GM23338 (cell line): ENCODE measurements at regions not wholly inside any gene's neighbourhood (a gene's known extent, or its start where the extent isn't known, plus 50 kb on each side); places are given as distances from the start of the nearest gene placed in this dataset.

Experiments
- ATAC-seq: fragments of 200-7000 bp; cut with Tn5 transposase; 3 replicates; pipeline ENCODE4 v1.9.1; 2020
- DNase-seq: peaks from one replicate; pipeline ENCODE4 v3.0.0-alpha.2; 2015; ENCODE audit warnings: low spot score
- H2AFZ ChIP-seq: fragments of 200-600 bp; sonication (generic); 2 replicates; pipeline ENCODE4 v1.8.0; 2016; ENCODE audit warnings: antibody characterized with exemption, mild to moderate bottlenecking, moderate library complexity
- H3F3A ChIP-seq: fragments of 200-600 bp; sonication (generic); replicated peaks from 2 replicates; pipeline ENCODE4 v1.8.0; 2017; ENCODE audit warnings: antibody characterized with exemption, mixed run types, low read depth
- H3K27ac ChIP-seq: fragments of 200-600 bp; sonication (generic); 2 replicates; pipeline ENCODE4 v1.6.1; 2016; ENCODE audit warnings: low read depth
- H3K27me3 ChIP-seq: fragments of 200-600 bp; sonication (generic); 2 replicates; pipeline ENCODE4 v1.8.0; 2016; ENCODE audit warnings: mild to moderate bottlenecking, mixed run types, moderate library complexity; ENCODE audit not compliant: insufficient read depth
- H3K36me3 ChIP-seq: fragments of 200-600 bp; sonication (generic); 2 replicates; pipeline ENCODE4 v1.8.0; 2016; ENCODE audit warnings: mild to moderate bottlenecking; ENCODE audit not compliant: insufficient read depth
- H3K4me1 ChIP-seq: fragments of 200-600 bp; sonication (generic); 2 replicates; pipeline ENCODE4 v1.8.0; 2016; ENCODE audit warnings: mild to moderate bottlenecking, moderate library complexity; ENCODE audit not compliant: insufficient read depth
- H3K4me2 ChIP-seq: fragments of 200-600 bp; sonication (generic); 2 replicates; pipeline ENCODE4 v1.7.1; 2017; ENCODE audit warnings: mixed run types
- H3K4me3 ChIP-seq: fragments of 200-600 bp; sonication (generic); 2 replicates; pipeline ENCODE4 v1.6.1; 2016; ENCODE audit warnings: mixed run types
- H3K79me2 ChIP-seq: fragments of 200-600 bp; sonication (generic); replicated peaks from 2 replicates; pipeline ENCODE4 v1.8.0; 2017; ENCODE audit warnings: mild to moderate bottlenecking; ENCODE audit not compliant: insufficient read depth
- H3K9me2 ChIP-seq: fragments of 200-600 bp; sonication (generic); 2 replicates; pipeline ENCODE4 v1.8.0; 2017; ENCODE audit not compliant: insufficient read depth
- H4K20me1 ChIP-seq: fragments of 200-600 bp; sonication (generic); replicated peaks from 2 replicates; pipeline ENCODE4 v1.8.0; 2017; ENCODE audit warnings: mild to moderate bottlenecking; ENCODE audit not compliant: insufficient read depth
- H3K27ac Mint-ChIP-seq: 2 replicates; pipeline ENCODE4 v1.8.0; 2020; ENCODE audit warnings: inconsistent platforms, mild to moderate bottlenecking, moderate library complexity, mixed read lengths
- H3K27me3 Mint-ChIP-seq: 3 replicates; pipeline ENCODE4 v1.8.0; 2022; ENCODE audit warnings: low read depth, mild to moderate bottlenecking, moderate library complexity, mixed read lengths, inconsistent platforms; ENCODE audit not compliant: insufficient read depth, poor library complexity
- H3K36me3 Mint-ChIP-seq: 3 replicates; pipeline ENCODE4 v1.8.0; 2021; ENCODE audit warnings: low read depth, mild to moderate bottlenecking, inconsistent platforms, moderate library complexity, mixed read lengths
- H3K4me1 Mint-ChIP-seq: 3 replicates; pipeline ENCODE4 v1.8.0; 2020; ENCODE audit warnings: mild to moderate bottlenecking, inconsistent platforms, mixed read lengths
- H3K4me3 Mint-ChIP-seq: 3 replicates; pipeline ENCODE4 v1.8.0; 2021; ENCODE audit warnings: moderate library complexity, mild to moderate bottlenecking, inconsistent platforms, mixed read lengths
- H3K9me3 Mint-ChIP-seq: 3 replicates; pipeline ENCODE4 v1.8.0; 2020; ENCODE audit warnings: moderate library complexity, mild to moderate bottlenecking, inconsistent platforms, mixed read lengths
- CREB1 ChIP-seq: fragments of 250-450 bp; sonication (Bioruptor Pico); IDR thresholded peaks from 2 replicates; pipeline ENCODE4 v1.5.0; 2020; ENCODE audit warnings: low read depth, mild to moderate bottlenecking, moderate library complexity
- CTCF ChIP-seq, 2 experiments: fragments of 200-600 bp in 1 of 2; sonication (generic) in 1 of 2; conservative IDR thresholded peaks; 2 replicates each; pipeline versions ENCODE4 v1.5.1 to v1.6.1; 2016 to 2017; ENCODE audit warnings: antibody characterized with exemption in 2 of 2, low read depth in 2 of 2, mild to moderate bottlenecking in 2 of 2, moderate library complexity in 1 of 2
- EZH2 ChIP-seq: fragments of 200-600 bp; sonication (generic); IDR thresholded peaks from one replicate; pipeline ENCODE4 v1.8.0; 2017; ENCODE audit warnings: antibody characterized with exemption, mild to moderate bottlenecking, low read depth; ENCODE audit not compliant: unreplicated experiment
- EZH2phosphoT487 ChIP-seq: fragments of 200-600 bp; sonication (generic); IDR thresholded peaks from one replicate; pipeline ENCODE4 v1.8.1; 2018; ENCODE audit warnings: antibody characterized with exemption; ENCODE audit not compliant: unreplicated experiment
- JUNB ChIP-seq: IDR thresholded peaks from one replicate; pipeline ENCODE4 v1.6.1; 2016; ENCODE audit warnings: antibody characterized with exemption; ENCODE audit not compliant: unreplicated experiment
- NANOG ChIP-seq: IDR thresholded peaks from 2 replicates; pipeline ENCODE4 v1.6.1; 2016; ENCODE audit warnings: antibody characterized with exemption, borderline replicate concordance
- POLR2AphosphoS5 ChIP-seq: IDR thresholded peaks from 2 replicates; pipeline ENCODE4 v1.6.1; 2016; ENCODE audit warnings: antibody characterized with exemption, low read depth
- STAT1 ChIP-seq: IDR thresholded peaks from one replicate; pipeline ENCODE4 v1.6.1; 2016; ENCODE audit warnings: antibody characterized with exemption; ENCODE audit not compliant: unreplicated experiment
- ZNF114 ChIP-seq: fragments of 250-450 bp; sonication (Bioruptor Pico); IDR thresholded peaks from 2 replicates; pipeline ENCODE4 v1.5.0; 2020; ENCODE audit warnings: mild to moderate bottlenecking, moderate library complexity
- ZNF331 ChIP-seq: fragments of 250-450 bp; sonication (Bioruptor Pico); IDR thresholded peaks from 2 replicates; pipeline ENCODE4 v1.5.0; 2020; ENCODE audit warnings: low read depth, mild to moderate bottlenecking, moderate library complexity
- ZNF462 ChIP-seq: fragments of 250-450 bp; sonication (Bioruptor Pico); IDR thresholded peaks from 2 replicates; pipeline ENCODE4 v1.5.0; 2020; ENCODE audit warnings: mild to moderate bottlenecking, moderate library complexity
- TF ChIP-seq, protein P1 (sequence below): IDR thresholded peaks from 2 replicates; pipeline ENCODE4 v1.6.1; 2016; ENCODE audit warnings: antibody characterized with exemption
- TF ChIP-seq, protein P2 (sequence below): IDR thresholded peaks from one replicate; pipeline ENCODE4 v1.6.1; 2018; ENCODE audit warnings: antibody characterized with exemption; ENCODE audit not compliant: unreplicated experiment

DNA sequence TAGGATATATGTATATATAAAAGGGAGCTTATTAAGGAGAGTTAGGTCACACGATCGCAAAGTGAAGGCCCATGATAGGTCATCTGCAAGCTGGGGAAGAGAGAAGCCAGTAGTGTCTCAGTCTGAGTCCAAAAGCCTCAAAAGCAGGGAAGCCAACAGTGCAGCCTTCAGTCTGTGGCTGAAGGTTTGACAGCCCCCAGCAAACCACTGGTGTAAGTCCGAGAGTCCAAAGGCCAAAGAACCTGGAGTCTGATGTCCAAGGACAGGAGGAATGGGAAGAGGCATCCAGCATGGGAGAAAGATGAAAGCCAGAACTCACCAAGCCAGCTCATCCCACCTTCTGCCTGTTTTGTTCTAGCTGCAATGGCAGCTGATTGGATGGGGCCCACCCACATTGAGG lies 88.9 kb upstream of the TBX20 start:
- Mint-ChIP-seq H3K27ac (no peak overlapping the region), H3K9me3 (no peaks in the 10 kb centered on the region), H3K4me1 (peaks cover 6% of the 10 kb centered on the region), H3K36me3 (no peaks in the 10 kb centered on the region), H3K4me3 (no peak overlapping the region), H3K27me3 (no peaks in the 10 kb centered on the region)
- Histone ChIP-seq H3K27ac (no peak overlapping the region), H3K27me3 (no peaks in the 10 kb centered on the region), H3K4me1 (no peaks in the 10 kb centered on the region), H3K36me3 (no peaks in the 10 kb centered on the region), H2AFZ (no peak overlapping the region), H3F3A (no peaks in the 10 kb centered on the region), H3K9me2 (peaks cover 11% of the 10 kb centered on the region), H4K20me1 (no peaks in the 10 kb centered on the region), H3K4me2 (no peak overlapping the region), H3K4me3 (no peak overlapping the region), H3K79me2 (no peaks in the 10 kb centered on the region)
- DNase-seq (no peak), ATAC-seq (no peak)
- TF ChIP-seq STAT1 (no peak), CREB1 (CRISPR knock-in tag) (no peak), EZH2 (no peak), ZNF331 (CRISPR knock-in tag) (no peak), ZNF462 (CRISPR knock-in tag) (no peak), NANOG (no peak), ZNF114 (no peak), JUNB (no peak), POLR2AphosphoS5 (no peak), EZH2phosphoT487 (no peak), CTCF (conservative IDR thresholded peaks at IDR 0.05; ENCODE audit: low read depth in 2 of 2) (no peak)
- TF ChIP-seq, protein P1, sequence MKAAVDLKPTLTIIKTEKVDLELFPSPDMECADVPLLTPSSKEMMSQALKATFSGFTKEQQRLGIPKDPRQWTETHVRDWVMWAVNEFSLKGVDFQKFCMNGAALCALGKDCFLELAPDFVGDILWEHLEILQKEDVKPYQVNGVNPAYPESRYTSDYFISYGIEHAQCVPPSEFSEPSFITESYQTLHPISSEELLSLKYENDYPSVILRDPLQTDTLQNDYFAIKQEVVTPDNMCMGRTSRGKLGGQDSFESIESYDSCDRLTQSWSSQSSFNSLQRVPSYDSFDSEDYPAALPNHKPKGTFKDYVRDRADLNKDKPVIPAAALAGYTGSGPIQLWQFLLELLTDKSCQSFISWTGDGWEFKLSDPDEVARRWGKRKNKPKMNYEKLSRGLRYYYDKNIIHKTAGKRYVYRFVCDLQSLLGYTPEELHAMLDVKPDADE: no peak
- TF ChIP-seq, protein P2, sequence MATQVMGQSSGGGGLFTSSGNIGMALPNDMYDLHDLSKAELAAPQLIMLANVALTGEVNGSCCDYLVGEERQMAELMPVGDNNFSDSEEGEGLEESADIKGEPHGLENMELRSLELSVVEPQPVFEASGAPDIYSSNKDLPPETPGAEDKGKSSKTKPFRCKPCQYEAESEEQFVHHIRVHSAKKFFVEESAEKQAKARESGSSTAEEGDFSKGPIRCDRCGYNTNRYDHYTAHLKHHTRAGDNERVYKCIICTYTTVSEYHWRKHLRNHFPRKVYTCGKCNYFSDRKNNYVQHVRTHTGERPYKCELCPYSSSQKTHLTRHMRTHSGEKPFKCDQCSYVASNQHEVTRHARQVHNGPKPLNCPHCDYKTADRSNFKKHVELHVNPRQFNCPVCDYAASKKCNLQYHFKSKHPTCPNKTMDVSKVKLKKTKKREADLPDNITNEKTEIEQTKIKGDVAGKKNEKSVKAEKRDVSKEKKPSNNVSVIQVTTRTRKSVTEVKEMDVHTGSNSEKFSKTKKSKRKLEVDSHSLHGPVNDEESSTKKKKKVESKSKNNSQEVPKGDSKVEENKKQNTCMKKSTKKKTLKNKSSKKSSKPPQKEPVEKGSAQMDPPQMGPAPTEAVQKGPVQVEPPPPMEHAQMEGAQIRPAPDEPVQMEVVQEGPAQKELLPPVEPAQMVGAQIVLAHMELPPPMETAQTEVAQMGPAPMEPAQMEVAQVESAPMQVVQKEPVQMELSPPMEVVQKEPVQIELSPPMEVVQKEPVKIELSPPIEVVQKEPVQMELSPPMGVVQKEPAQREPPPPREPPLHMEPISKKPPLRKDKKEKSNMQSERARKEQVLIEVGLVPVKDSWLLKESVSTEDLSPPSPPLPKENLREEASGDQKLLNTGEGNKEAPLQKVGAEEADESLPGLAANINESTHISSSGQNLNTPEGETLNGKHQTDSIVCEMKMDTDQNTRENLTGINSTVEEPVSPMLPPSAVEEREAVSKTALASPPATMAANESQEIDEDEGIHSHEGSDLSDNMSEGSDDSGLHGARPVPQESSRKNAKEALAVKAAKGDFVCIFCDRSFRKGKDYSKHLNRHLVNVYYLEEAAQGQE: no peak
